ENCODE measurements at regions not wholly inside any gene's neighbourhood (a gene's known extent, or its start where the extent isn't known, plus 50 kb on each side); places are given as distances from the start of the nearest gene placed in this dataset.

DNA sequence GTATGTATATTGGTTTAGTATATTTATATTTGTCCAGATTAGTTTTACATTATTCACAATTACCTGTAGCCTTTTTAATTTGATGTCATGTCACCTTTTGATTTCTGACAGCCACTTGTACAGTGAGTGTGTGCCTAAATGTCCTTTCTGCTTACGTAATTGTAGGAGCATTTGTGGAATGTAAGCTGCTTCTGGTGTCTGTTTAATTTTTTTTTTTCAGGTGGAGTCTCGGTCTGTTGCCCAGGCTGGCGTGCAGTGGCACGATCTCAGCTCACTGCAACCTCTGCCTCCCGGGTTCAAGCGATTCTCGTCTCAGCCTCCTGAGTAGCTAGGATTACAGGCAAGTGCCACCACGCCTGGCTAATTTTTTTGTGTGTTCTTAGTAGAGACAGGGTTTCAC is 91.2 kb upstream of the XAGE2 start:
- TF ChIP-seq CTCF (IDR thresholded peaks at IDR 0.05), result no peak
- no peak for TF ChIP-seq EP300 (IDR thresholded peaks at IDR 0.05)

Data from tibial nerve (tissue), 4 donors.